ENCODE measurements at regions not wholly inside any gene's neighbourhood (a gene's known extent, or its start where the extent isn't known, plus 50 kb on each side); places are given as distances from the start of the nearest gene placed in this dataset.

DNA sequence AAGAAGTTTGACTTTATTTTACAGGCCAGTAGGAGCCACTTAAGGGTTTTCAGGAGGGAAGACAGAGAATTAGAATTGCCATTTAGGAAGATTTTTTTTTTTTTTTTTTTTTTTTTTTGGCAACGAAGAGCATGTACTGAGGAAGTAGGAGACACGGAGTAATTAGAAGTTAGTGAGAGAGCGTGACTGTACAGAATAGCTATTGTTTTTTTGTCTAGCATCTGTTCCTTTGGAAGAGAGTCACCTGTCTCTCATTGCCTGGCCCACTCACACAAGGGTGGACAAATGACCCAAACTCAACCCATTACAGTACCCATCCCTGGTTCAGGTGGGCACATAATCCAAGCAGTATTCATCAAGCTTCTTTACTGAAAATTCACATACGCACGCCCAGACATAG is 166.7 kb downstream of the LACC1 start:
- TF ChIP-seq, protein P1, sequence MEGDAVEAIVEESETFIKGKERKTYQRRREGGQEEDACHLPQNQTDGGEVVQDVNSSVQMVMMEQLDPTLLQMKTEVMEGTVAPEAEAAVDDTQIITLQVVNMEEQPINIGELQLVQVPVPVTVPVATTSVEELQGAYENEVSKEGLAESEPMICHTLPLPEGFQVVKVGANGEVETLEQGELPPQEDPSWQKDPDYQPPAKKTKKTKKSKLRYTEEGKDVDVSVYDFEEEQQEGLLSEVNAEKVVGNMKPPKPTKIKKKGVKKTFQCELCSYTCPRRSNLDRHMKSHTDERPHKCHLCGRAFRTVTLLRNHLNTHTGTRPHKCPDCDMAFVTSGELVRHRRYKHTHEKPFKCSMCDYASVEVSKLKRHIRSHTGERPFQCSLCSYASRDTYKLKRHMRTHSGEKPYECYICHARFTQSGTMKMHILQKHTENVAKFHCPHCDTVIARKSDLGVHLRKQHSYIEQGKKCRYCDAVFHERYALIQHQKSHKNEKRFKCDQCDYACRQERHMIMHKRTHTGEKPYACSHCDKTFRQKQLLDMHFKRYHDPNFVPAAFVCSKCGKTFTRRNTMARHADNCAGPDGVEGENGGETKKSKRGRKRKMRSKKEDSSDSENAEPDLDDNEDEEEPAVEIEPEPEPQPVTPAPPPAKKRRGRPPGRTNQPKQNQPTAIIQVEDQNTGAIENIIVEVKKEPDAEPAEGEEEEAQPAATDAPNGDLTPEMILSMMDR (IDR thresholded peaks at IDR 0.05), result no peak
- Mint-ChIP-seq H3K27ac (no peak overlapping the region), H3K36me3 (ENCODE audit: low read depth) (no peaks in the 10 kb centered on the region), H3K27me3 (ENCODE audit: low read depth, poor library complexity) (peaks cover 3% of the 10 kb centered on the region), H3K4me1 (peaks cover 43% of the 10 kb centered on the region), H3K4me3 (no peak overlapping the region), H3K9me3 (no peaks in the 10 kb centered on the region)
- no peak for DNase-seq

DNA sequence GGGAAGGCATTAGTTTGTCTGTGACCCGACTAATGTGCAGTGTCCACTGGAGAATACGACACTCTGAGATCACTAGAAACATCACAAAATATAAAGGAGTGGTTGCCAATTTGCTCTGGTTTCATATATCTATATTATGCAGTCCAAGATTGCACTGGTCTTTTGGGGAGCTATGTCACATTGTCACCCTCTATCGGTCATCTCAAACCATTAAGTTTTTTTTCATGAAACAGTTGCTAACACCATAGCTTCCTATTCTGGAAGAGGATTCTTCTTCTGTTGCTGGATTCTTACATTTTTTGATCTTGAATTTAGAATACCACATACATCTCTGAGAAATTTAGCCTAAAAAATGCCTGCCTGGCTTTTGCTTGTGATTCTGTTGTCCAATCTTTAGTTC is 168.6 kb downstream of the LACC1 start:
- H3K27ac Mint-ChIP-seq, result no peak overlapping the region
- H3K27me3 Mint-ChIP-seq (ENCODE audit: low read depth, poor library complexity), result peaks cover 3% of the 10 kb centered on the region
- H3K36me3 Mint-ChIP-seq (ENCODE audit: low read depth), result no peaks in the 10 kb centered on the region
- TF ChIP-seq, protein P1 (IDR thresholded peaks at IDR 0.05), result no peak
- DNase-seq, result no peak
- peaks cover 62% of the 10 kb centered on the region for H3K4me1 Mint-ChIP-seq
- no peaks in the 10 kb centered on the region for H3K9me3 Mint-ChIP-seq
- no peak overlapping the region for H3K4me3 Mint-ChIP-seq

DNA sequence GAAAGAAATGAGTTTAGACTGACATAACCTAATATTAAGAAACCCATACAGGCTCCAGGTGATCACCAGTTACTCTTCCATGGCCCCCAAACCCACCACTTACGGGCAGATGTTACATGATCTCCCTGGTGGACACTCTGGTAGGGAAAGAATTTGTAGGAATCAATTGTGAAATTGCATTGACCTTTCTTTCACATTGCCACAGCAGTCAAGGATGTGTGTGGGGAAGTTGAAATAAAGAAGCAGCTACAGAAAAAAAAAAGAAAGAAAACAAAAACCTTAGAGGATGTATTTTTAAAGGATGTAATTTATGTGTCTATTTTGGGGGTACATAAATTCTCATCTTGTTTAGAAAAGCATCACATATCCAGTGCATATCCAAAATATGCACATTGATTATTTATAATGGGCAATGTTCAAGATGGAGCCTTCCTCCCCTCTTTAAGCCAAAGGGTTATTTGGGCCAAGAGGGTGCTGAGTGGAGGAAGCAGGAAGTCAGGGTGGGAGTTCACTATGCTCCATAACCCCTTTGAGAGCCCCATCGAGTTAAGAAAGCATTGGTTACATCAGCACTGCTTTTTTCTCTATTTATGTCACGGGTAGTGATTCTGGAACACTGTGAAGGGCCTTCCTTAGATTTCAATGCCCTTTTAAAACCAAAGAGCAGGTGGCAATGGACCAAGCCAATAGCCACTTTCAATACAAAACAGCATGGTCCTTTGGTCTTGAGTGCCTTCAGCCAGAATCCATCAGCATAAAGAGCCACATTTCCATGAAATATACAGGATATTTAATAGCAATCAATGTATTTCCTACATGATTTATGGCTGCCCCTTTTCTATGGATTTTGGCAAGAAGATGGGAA is 169.6 kb downstream of the LACC1 start:
- Mint-ChIP-seq H3K4me1 (peaks cover 68% of the 10 kb centered on the region), H3K4me3 (no peak overlapping the region), H3K36me3 (ENCODE audit: low read depth) (no peaks in the 10 kb centered on the region), H3K27me3 (ENCODE audit: low read depth, poor library complexity) (peaks cover 3% of the 10 kb centered on the region), H3K9me3 (no peaks in the 10 kb centered on the region), H3K27ac (no peak overlapping the region)
- no peak for DNase-seq
- TF ChIP-seq, protein P1 (IDR thresholded peaks at IDR 0.05), result no peak

DNA sequence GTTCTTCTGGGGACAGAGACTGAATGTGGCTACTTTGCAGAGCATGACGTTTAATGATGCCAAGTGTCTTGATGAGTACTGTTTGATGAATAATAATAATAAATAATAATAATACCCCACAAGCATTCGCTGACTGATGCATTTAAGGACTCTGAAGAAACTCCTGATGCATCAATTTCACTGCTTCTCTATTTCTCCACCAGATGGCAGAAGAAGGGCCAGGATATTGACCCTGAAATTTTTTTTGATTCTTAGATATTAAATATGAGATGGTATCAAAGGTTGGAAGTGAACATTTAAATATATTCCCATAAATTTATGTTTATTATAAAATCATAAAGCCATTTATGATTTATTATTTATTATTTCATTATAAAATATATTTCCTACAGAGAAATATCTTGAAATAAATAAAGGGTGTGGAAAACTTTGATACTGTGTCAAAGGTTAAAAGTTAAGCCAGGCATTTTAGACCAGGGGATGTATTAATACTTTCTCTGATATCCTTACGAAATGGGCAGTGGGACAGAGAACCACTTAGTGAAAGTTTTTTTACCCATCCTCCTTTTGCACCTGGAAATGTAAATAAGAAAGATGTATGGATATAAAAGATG is 170.9 kb downstream of the LACC1 start:
- no peak overlapping the region for H3K4me3 Mint-ChIP-seq
- no peaks in the 10 kb centered on the region for H3K36me3 Mint-ChIP-seq (ENCODE audit: low read depth)
- H3K9me3 Mint-ChIP-seq, result no peaks in the 10 kb centered on the region
- TF ChIP-seq, protein P1 (IDR thresholded peaks at IDR 0.05), result peak; percentile 71
- no peak overlapping the region for H3K27ac Mint-ChIP-seq
- peaks cover 60% of the 10 kb centered on the region for H3K4me1 Mint-ChIP-seq
- H3K27me3 Mint-ChIP-seq (ENCODE audit: low read depth, poor library complexity), result peaks cover 3% of the 10 kb centered on the region
- no peak for DNase-seq

DNA sequence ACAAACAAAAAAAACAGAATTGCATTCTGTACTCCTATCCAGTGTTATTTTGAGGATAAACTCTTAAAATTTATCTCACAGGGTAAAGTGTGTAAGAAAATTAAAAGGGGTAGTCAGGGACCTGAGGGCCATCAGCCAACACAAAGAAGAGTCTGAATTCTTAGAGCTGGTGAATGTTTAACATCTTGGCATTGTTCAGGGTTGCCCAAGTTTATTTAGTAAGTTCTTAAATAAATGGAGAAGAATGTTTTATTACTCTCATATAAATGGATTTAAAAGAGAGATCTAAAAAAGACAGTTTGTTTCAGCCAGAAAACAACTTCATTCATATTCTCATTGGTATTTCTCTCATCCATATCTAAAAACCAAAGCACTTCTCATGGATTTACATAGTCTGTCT is 171.7 kb downstream of the LACC1 start:
- peaks cover 58% of the 10 kb centered on the region for H3K4me1 Mint-ChIP-seq
- H3K27ac Mint-ChIP-seq, result peak overlapping the region; percentile 16
- H3K27me3 Mint-ChIP-seq (ENCODE audit: low read depth, poor library complexity), result peaks cover 3% of the 10 kb centered on the region
- H3K9me3 Mint-ChIP-seq, result no peaks in the 10 kb centered on the region
- TF ChIP-seq, protein P1 (IDR thresholded peaks at IDR 0.05), result no peak
- no peak for DNase-seq
- no peak overlapping the region for H3K4me3 Mint-ChIP-seq
- H3K36me3 Mint-ChIP-seq (ENCODE audit: low read depth), result no peaks in the 10 kb centered on the region
